ENCODE measurements at regions not wholly inside any gene's neighbourhood (a gene's known extent, or its start where the extent isn't known, plus 50 kb on each side); places are given as distances from the start of the nearest gene placed in this dataset.

DNA sequence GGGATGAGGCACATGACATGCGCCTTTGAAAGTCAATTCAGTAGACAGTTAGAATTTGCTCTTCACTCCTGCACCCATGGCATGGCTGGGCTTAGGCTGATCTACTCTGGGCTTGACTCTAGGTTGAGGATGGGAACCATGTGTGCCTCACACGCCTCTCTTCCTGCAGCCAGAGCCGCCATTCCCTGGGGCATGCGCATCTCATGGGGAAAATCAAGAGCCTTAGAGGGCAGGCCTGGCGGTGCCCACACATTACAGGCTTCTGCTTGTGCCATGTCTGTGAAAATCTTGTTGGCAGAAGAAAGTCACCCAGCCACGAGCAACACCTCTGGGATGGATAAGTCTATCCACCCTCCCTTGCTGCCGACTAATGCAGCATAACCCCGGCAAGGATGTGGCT lies 808.5 kb downstream of the CDH9 start:
- Histone ChIP-seq H3K79me2 (ENCODE audit: control insufficient read depth, insufficient read depth, low read length) (no peaks in the 10 kb centered on the region), H3K4me1 (ENCODE audit: control insufficient read depth, extremely low read depth, insufficient read depth, low read length) (no peaks in the 10 kb centered on the region), H3K27ac (ENCODE audit: insufficient read depth, low read length) (no peak overlapping the region), H3K27me3 (ENCODE audit: control insufficient read depth, insufficient read depth, low read length) (no peaks in the 10 kb centered on the region), H3K9ac (ENCODE audit: insufficient read depth, low read length) (no peak overlapping the region), H4K20me1 (ENCODE audit: control insufficient read depth, extremely low read depth, insufficient read depth, low read length) (no peaks in the 10 kb centered on the region), H3K4me3 (replicated peaks in 1 of 4; ENCODE audit: control extremely low read depth in 1 of 4, insufficient read depth in 1 of 4, low read depth in 3 of 4, low read length in 4 of 4) (no peak overlapping the region), H3K9me3 (ENCODE audit: control insufficient read depth, insufficient read depth, low read depth, low read length) (no peaks in the 10 kb centered on the region), H3K36me3 (ENCODE audit: control insufficient read depth, insufficient read depth, low read length) (no peaks in the 10 kb centered on the region), H2AFZ (ENCODE audit: low read length) (no peak overlapping the region), H3K4me2 (ENCODE audit: extremely low read depth, insufficient read depth, low read length) (no peak overlapping the region)
- DNase-seq (ENCODE audit: low read depth in 2 of 2): no peak
- no peak for TF ChIP-seq EZH2 (IDR thresholded peaks at IDR 0.05; ENCODE audit: low read length, missing control alignments)
- TF ChIP-seq, protein P1, sequence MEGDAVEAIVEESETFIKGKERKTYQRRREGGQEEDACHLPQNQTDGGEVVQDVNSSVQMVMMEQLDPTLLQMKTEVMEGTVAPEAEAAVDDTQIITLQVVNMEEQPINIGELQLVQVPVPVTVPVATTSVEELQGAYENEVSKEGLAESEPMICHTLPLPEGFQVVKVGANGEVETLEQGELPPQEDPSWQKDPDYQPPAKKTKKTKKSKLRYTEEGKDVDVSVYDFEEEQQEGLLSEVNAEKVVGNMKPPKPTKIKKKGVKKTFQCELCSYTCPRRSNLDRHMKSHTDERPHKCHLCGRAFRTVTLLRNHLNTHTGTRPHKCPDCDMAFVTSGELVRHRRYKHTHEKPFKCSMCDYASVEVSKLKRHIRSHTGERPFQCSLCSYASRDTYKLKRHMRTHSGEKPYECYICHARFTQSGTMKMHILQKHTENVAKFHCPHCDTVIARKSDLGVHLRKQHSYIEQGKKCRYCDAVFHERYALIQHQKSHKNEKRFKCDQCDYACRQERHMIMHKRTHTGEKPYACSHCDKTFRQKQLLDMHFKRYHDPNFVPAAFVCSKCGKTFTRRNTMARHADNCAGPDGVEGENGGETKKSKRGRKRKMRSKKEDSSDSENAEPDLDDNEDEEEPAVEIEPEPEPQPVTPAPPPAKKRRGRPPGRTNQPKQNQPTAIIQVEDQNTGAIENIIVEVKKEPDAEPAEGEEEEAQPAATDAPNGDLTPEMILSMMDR (conservative IDR thresholded peaks at IDR 0.05 in 1 of 2, IDR thresholded peaks at IDR 0.05 in 1 of 2; ENCODE audit: low read depth in 1 of 2, low read length in 2 of 2): no peak

GRCh38 chr5:26227245-26227644 lies 811.1 kb downstream of the CDH9 start:
- Histone ChIP-seq H2AFZ (ENCODE audit: low read length) (no peak overlapping the region), H3K36me3 (ENCODE audit: control insufficient read depth, insufficient read depth, low read length) (no peaks in the 10 kb centered on the region), H3K4me3 (replicated peaks in 1 of 4; ENCODE audit: control extremely low read depth in 1 of 4, insufficient read depth in 1 of 4, low read depth in 3 of 4, low read length in 4 of 4) (no peak overlapping the region), H3K27me3 (ENCODE audit: control insufficient read depth, insufficient read depth, low read length) (no peaks in the 10 kb centered on the region), H3K4me2 (ENCODE audit: extremely low read depth, insufficient read depth, low read length) (no peak overlapping the region), H3K79me2 (ENCODE audit: control insufficient read depth, insufficient read depth, low read length) (no peaks in the 10 kb centered on the region), H3K9me3 (ENCODE audit: control insufficient read depth, insufficient read depth, low read depth, low read length) (no peaks in the 10 kb centered on the region), H3K4me1 (ENCODE audit: control insufficient read depth, extremely low read depth, insufficient read depth, low read length) (no peaks in the 10 kb centered on the region), H3K9ac (ENCODE audit: insufficient read depth, low read length) (no peak overlapping the region), H4K20me1 (ENCODE audit: control insufficient read depth, extremely low read depth, insufficient read depth, low read length) (no peaks in the 10 kb centered on the region), H3K27ac (ENCODE audit: insufficient read depth, low read length) (no peak overlapping the region)
- no peak for TF ChIP-seq EZH2 (IDR thresholded peaks at IDR 0.05; ENCODE audit: low read length, missing control alignments)
- TF ChIP-seq, protein P1 (conservative IDR thresholded peaks at IDR 0.05 in 1 of 2, IDR thresholded peaks at IDR 0.05 in 1 of 2; ENCODE audit: low read depth in 1 of 2, low read length in 2 of 2): no peak
- no peak for DNase-seq (ENCODE audit: low read depth in 2 of 2)

- Histone ChIP-seq H3K79me2 (ENCODE audit: control insufficient read depth, insufficient read depth, low read length) (no peaks in the 10 kb centered on the region), H4K20me1 (ENCODE audit: control insufficient read depth, extremely low read depth, insufficient read depth, low read length) (no peaks in the 10 kb centered on the region), H3K4me2 (ENCODE audit: extremely low read depth, insufficient read depth, low read length) (no peak overlapping the region), H3K4me1 (ENCODE audit: control insufficient read depth, extremely low read depth, insufficient read depth, low read length) (no peaks in the 10 kb centered on the region), H3K27ac (ENCODE audit: insufficient read depth, low read length) (no peak overlapping the region), H3K9me3 (ENCODE audit: control insufficient read depth, insufficient read depth, low read depth, low read length) (no peaks in the 10 kb centered on the region), H3K27me3 (ENCODE audit: control insufficient read depth, insufficient read depth, low read length) (no peaks in the 10 kb centered on the region), H2AFZ (ENCODE audit: low read length) (no peak overlapping the region), H3K36me3 (ENCODE audit: control insufficient read depth, insufficient read depth, low read length) (no peaks in the 10 kb centered on the region), H3K9ac (ENCODE audit: insufficient read depth, low read length) (no peak overlapping the region), H3K4me3 (replicated peaks in 1 of 4; ENCODE audit: control extremely low read depth in 1 of 4, insufficient read depth in 1 of 4, low read depth in 3 of 4, low read length in 4 of 4) (no peak overlapping the region)
- no peak for DNase-seq (ENCODE audit: low read depth in 2 of 2)
- no peak for TF ChIP-seq EZH2 (IDR thresholded peaks at IDR 0.05; ENCODE audit: low read length, missing control alignments)
- TF ChIP-seq, protein P1 (conservative IDR thresholded peaks at IDR 0.05 in 1 of 2, IDR thresholded peaks at IDR 0.05 in 1 of 2; ENCODE audit: low read depth in 1 of 2, low read length in 2 of 2): no peak
These were observed 833.3 kb downstream of the CDH9 start for GRCh38 chr5:26205121-26205520.
